Activated naive CD8-positive, alpha-beta T cell (primary cell): ENCODE measurements at regions not wholly inside any gene's neighbourhood (a gene's known extent, or its start where the extent isn't known, plus 50 kb on each side); places are given as distances from the start of the nearest gene placed in this dataset.

Experiments used
- H3K27ac Mint-ChIP-seq: one replicate; pipeline ENCODE4 v1.8.0; 2021; ENCODE audit warnings: mixed read lengths
- H3K27me3 Mint-ChIP-seq: one replicate; pipeline ENCODE4 v1.8.0; 2021; ENCODE audit warnings: mixed read lengths
- H3K36me3 Mint-ChIP-seq: one replicate; pipeline ENCODE4 v1.8.0; 2021; ENCODE audit warnings: mixed read lengths
- H3K4me1 Mint-ChIP-seq: one replicate; pipeline ENCODE4 v1.8.0; 2021; ENCODE audit warnings: low read depth, mixed read lengths
- H3K4me3 Mint-ChIP-seq: one replicate; pipeline ENCODE4 v1.8.0; 2021; ENCODE audit warnings: mild to moderate bottlenecking, mixed read lengths
- H3K9me3 Mint-ChIP-seq: one replicate; pipeline ENCODE4 v1.8.0; 2021; ENCODE audit warnings: low read depth, mixed read lengths

DNA sequence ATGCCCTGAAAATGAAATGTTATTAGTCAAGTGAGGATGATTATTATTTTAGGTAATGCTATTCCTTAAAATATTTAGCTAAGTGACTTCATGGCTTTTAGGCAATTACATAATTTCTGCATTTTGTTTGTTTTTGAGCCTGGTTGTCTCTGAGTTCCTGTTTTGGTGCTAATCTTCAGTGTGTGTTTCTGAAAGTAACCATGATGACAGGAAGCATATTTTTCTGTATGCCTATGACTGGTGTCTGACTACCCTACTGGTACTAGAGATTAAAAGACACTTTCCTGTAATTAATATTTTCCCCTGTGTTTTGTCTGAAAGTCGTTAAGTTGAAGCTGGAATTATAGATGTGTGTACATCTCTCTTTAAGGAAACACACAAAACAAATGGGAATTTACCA is 295.0 kb upstream of the SPRED2 start:
- H3K4me1 Mint-ChIP-seq: no peaks in the 10 kb centered on the region
- H3K36me3 Mint-ChIP-seq: no peaks in the 10 kb centered on the region
- H3K9me3 Mint-ChIP-seq: peaks cover 6% of the 10 kb centered on the region
- H3K4me3 Mint-ChIP-seq: no peak overlapping the region
- peaks cover 8% of the 10 kb centered on the region for H3K27me3 Mint-ChIP-seq
- no peak overlapping the region for H3K27ac Mint-ChIP-seq

DNA sequence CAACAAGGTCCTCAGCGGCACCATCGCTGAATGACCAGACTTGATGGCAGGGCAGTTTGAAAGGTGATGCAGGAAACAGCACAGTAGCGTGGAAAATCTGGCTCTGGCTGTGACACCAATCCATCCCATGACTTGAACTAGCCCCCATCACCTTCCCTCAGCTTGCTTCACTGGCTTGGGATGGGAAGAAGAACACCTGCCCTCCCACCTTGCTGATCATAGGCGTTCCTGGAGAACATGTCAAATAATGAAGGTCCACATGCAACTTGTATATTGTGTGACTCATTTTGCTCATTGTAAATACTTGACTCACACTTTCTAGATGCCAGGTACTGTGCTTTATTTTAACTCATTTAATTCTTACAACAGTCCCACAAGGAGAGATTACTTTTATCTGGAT is 292.4 kb upstream of the SPRED2 start:
- Mint-ChIP-seq H3K4me3 (no peak overlapping the region), H3K27me3 (peaks cover 9% of the 10 kb centered on the region), H3K36me3 (no peaks in the 10 kb centered on the region), H3K9me3 (peaks cover 6% of the 10 kb centered on the region), H3K4me1 (no peaks in the 10 kb centered on the region), H3K27ac (no peak overlapping the region)

DNA sequence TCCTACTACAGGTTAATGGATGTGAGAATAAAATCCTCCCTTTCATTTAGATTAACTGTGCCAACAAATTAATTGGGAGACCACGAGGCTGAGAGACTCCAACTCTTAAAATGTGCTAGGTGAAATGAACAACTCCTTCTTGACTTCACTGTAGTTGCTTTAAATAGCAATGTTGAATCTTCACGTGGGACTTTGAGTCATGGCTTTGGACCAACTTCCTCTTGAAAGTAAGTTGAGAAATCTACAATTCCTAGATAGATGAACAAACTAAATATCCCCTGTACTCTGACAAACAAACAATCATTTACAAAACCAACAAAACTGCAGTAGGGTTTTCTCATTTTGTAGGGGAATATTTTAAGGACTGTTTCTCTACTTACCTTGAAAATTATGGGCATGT is 291.9 kb upstream of the SPRED2 start:
- no peak overlapping the region for H3K4me3 Mint-ChIP-seq
- no peak overlapping the region for H3K27ac Mint-ChIP-seq
- H3K4me1 Mint-ChIP-seq: no peaks in the 10 kb centered on the region
- H3K27me3 Mint-ChIP-seq: peaks cover 9% of the 10 kb centered on the region
- no peaks in the 10 kb centered on the region for H3K36me3 Mint-ChIP-seq
- H3K9me3 Mint-ChIP-seq: peaks cover 6% of the 10 kb centered on the region

DNA sequence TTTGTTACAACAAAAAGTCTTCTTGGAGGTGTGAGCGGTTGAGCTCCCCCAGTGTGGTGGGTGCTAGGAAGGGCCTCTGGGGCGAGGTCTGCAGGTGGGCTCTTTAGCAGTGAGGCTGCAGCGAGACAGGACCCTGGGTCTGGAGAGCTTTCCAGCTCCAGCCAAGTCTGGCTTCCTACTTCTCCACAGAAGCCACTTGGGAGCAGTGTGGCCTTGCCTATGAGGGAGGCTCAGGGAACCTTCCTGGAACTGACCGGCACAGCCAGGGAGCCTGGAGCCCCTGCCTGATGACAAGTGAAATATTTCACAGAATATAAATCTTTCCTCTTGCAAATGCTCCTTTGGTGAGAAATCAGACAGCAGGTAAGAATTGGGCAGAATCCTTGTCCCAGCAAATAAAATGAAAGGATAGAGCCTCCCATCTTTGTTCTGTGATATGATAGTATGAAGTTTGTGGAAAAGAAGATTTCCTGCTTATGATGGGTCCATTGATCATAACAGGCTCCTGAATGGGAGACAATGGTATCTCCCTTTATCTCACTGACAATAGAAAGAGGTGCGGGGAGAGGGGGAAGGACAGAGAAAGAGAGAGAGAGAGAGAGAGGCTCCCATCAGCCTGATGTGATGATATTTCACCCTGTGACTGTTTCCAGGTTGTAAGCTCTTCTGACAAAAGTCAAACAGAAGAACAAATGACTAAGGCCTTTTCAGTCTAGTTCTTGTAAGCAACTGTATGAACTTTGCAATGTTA is 289.8 kb upstream of the SPRED2 start:
- H3K27ac Mint-ChIP-seq: no peak overlapping the region
- no peaks in the 10 kb centered on the region for H3K36me3 Mint-ChIP-seq
- peaks cover 6% of the 10 kb centered on the region for H3K9me3 Mint-ChIP-seq
- no peak overlapping the region for H3K4me3 Mint-ChIP-seq
- H3K27me3 Mint-ChIP-seq: peaks cover 9% of the 10 kb centered on the region
- H3K4me1 Mint-ChIP-seq: no peaks in the 10 kb centered on the region

- Mint-ChIP-seq H3K27ac (no peak overlapping the region), H3K4me1 (no peaks in the 10 kb centered on the region), H3K4me3 (no peak overlapping the region), H3K9me3 (no peaks in the 10 kb centered on the region), H3K27me3 (peaks cover 9% of the 10 kb centered on the region), H3K36me3 (no peaks in the 10 kb centered on the region)
Observed at GRCh38 chr2:65716698-65717097, 284.3 kb upstream of the SPRED2 start.

DNA sequence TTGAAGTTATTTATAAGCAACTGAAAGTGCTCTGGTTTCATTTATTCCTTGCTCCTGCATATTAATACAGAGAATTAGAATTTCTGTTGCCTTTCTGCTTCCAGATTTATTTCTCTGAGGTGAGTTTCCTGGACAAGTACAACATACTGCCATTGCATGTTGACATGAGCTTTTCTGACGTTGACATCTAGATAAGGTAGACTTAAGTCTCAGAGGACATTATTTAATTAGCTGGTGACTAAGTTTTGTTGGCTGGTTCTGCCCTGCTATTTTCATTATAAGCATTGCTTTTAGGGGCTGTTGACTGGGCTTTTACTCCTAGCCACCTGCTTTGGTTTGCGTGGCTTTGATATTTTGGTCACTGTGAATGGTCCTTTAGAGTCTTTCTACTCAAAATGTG is 282.9 kb upstream of the SPRED2 start:
- no peak overlapping the region for H3K4me3 Mint-ChIP-seq
- H3K27ac Mint-ChIP-seq: no peak overlapping the region
- no peaks in the 10 kb centered on the region for H3K36me3 Mint-ChIP-seq
- no peaks in the 10 kb centered on the region for H3K9me3 Mint-ChIP-seq
- no peaks in the 10 kb centered on the region for H3K4me1 Mint-ChIP-seq
- H3K27me3 Mint-ChIP-seq: peaks cover 7% of the 10 kb centered on the region

GRCh38 chr2:65714866-65715265 is 282.5 kb upstream of the SPRED2 start:
- no peak overlapping the region for H3K27ac Mint-ChIP-seq
- no peaks in the 10 kb centered on the region for H3K36me3 Mint-ChIP-seq
- H3K4me3 Mint-ChIP-seq: no peak overlapping the region
- peaks cover 6% of the 10 kb centered on the region for H3K27me3 Mint-ChIP-seq
- no peaks in the 10 kb centered on the region for H3K9me3 Mint-ChIP-seq
- H3K4me1 Mint-ChIP-seq: no peaks in the 10 kb centered on the region

DNA sequence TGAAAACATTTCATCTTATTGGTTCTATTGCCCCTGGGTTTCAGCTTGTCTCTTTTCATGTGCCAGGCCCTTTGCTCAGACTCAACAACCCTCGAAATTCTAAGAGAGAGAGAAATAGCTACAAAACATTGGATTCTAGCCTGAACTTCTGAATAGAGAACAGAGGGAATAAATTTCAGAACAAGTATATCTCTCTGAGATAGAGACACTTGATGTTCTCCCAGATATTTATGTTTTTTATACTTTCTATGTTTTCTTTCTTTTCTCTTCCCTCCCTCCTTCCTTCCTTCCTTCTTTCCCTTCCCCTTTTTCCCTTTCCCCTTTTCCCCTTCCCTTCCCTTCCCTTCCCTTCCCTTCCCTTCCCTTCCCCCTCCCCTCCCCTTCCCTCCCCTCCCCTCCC is 279.5 kb upstream of the SPRED2 start:
- Mint-ChIP-seq H3K36me3 (no peaks in the 10 kb centered on the region), H3K27me3 (peaks cover 11% of the 10 kb centered on the region), H3K4me1 (no peaks in the 10 kb centered on the region), H3K9me3 (no peaks in the 10 kb centered on the region), H3K4me3 (no peak overlapping the region), H3K27ac (no peak overlapping the region)

DNA sequence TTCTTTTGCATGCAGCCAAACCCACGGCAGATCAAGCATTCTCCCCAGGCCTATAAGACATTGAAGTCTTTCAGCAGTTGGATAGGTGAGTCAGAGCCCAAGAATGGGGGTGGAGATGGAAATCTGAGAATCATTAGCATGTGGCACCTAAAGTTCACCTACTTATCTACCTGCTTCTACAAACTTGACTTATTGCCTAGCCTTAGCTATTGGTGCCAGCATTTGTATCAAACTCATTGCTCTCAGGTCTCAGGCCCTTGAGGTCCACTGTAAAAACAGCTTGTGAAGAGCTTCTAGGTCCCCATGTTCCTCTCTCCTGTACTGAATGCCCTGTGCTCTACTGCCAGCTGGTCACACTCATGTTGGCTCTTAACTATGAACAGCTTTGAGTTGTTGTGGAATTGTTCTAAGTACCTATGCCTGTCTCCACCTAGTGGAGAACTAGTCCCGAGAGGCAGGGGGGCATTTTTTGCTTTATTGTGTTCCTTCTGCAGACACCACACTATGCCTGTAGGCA is 278.4 kb upstream of the SPRED2 start:
- Mint-ChIP-seq H3K36me3 (no peaks in the 10 kb centered on the region), H3K9me3 (no peaks in the 10 kb centered on the region), H3K4me3 (no peak overlapping the region), H3K27me3 (peaks cover 10% of the 10 kb centered on the region), H3K27ac (no peak overlapping the region), H3K4me1 (no peaks in the 10 kb centered on the region)

DNA sequence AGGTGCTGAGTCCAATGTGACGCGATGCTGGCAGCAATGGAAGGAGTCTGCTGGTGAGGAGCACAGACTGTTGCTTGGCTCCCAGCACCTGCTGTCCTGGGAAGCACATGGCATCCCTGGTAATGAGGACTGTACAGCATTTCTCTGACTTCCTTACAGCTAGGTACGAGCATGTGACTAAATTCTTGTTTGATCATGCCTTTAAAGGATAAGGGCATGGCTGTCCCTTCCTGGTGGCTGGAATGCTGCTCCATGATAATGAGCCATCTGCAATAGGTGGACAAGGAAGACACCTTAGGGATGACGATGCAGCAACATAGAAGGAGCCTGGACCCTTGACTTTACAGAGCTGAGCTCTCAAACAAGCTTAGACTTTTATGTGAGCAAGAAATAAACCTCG is 278.0 kb upstream of the SPRED2 start:
- H3K4me1 Mint-ChIP-seq: no peaks in the 10 kb centered on the region
- no peaks in the 10 kb centered on the region for H3K36me3 Mint-ChIP-seq
- peaks cover 8% of the 10 kb centered on the region for H3K27me3 Mint-ChIP-seq
- H3K4me3 Mint-ChIP-seq: no peak overlapping the region
- no peak overlapping the region for H3K27ac Mint-ChIP-seq
- no peaks in the 10 kb centered on the region for H3K9me3 Mint-ChIP-seq

GRCh38 chr2:65708086-65708485 is 275.7 kb upstream of the SPRED2 start:
- no peaks in the 10 kb centered on the region for H3K4me1 Mint-ChIP-seq
- H3K4me3 Mint-ChIP-seq: no peak overlapping the region
- H3K27ac Mint-ChIP-seq: no peak overlapping the region
- no peaks in the 10 kb centered on the region for H3K36me3 Mint-ChIP-seq
- H3K27me3 Mint-ChIP-seq: peaks cover 10% of the 10 kb centered on the region
- no peaks in the 10 kb centered on the region for H3K9me3 Mint-ChIP-seq

DNA sequence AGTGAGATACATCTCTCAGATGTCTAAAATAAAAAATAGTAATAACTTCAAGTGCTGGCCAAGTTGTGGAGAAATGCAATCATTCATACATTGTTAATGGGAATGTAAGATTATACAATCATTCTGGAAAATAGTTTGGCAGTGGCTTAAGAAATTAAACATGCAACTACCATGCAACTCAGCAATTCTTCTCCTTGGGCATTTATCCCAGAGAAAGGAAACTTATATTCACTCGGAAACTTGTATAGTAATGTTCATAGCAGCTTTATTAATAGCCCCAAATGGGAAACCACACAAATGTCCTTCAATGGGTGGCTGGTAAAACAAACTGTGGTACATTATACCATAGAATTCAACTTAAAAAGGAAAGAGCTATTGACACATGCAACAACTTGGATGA is 274.0 kb upstream of the SPRED2 start:
- Mint-ChIP-seq H3K4me1 (no peaks in the 10 kb centered on the region), H3K36me3 (no peaks in the 10 kb centered on the region), H3K4me3 (no peak overlapping the region), H3K9me3 (no peaks in the 10 kb centered on the region), H3K27ac (no peak overlapping the region), H3K27me3 (peaks cover 10% of the 10 kb centered on the region)

DNA sequence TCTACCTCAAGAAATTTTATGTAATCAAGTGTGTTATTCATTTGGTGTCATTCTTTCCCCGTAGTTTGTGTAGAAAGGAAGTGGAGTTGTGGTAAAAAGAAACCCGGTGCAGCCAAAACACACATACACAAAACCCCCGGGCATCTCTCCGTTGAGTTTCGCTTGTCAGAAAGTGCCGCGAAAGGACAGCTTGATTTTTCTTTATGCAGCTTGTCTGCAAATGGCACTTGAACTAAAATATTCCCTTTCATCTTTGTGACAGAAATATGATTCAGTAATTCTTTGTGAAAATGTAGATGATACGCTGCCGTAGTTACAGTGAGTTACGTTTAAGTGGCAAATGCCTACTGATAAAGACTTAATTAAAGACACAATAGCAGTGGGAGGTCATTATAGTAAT is 268.8 kb upstream of the SPRED2 start:
- no peaks in the 10 kb centered on the region for H3K9me3 Mint-ChIP-seq

GRCh38 chr2:65700720-65701119 is 268.3 kb upstream of the SPRED2 start:
- no peaks in the 10 kb centered on the region for H3K9me3 Mint-ChIP-seq
- H3K27me3 Mint-ChIP-seq: peaks cover 10% of the 10 kb centered on the region

More for the DNA sequence above, 268.8 kb upstream of the SPRED2 start:
- Mint-ChIP-seq H3K27me3 (peaks cover 10% of the 10 kb centered on the region), H3K4me1 (no peaks in the 10 kb centered on the region), H3K36me3 (no peaks in the 10 kb centered on the region), H3K4me3 (no peak overlapping the region), H3K27ac (no peak overlapping the region)

GRCh38 chr2:65700004-65700651 is 267.7 kb upstream of the SPRED2 start:
- H3K36me3 Mint-ChIP-seq: no peaks in the 10 kb centered on the region

More at GRCh38 chr2:65700720-65701119, 268.3 kb upstream of the SPRED2 start:
- Mint-ChIP-seq H3K4me1 (no peaks in the 10 kb centered on the region), H3K4me3 (no peak overlapping the region), H3K36me3 (no peaks in the 10 kb centered on the region), H3K27ac (no peak overlapping the region)

More at GRCh38 chr2:65700004-65700651, 267.7 kb upstream of the SPRED2 start:
- Mint-ChIP-seq H3K4me3 (no peak overlapping the region), H3K9me3 (no peaks in the 10 kb centered on the region), H3K27ac (no peak overlapping the region), H3K27me3 (peaks cover 10% of the 10 kb centered on the region), H3K4me1 (no peaks in the 10 kb centered on the region)
